ENCODE measurements at regions not wholly inside any gene's neighbourhood (a gene's known extent, or its start where the extent isn't known, plus 50 kb on each side); places are given as distances from the start of the nearest gene placed in this dataset.
"Not testable (repeated sequence)": the region's sequence is repeated elsewhere in the genome, so short reads cannot be mapped to it uniquely, and the experiment has no call there.

GRCh38 chr5:104016646-104017045 lies 454.1 kb upstream of the NUDT12 start:
- no peak overlapping the region for H3K27ac ChIP-seq
- H3K27me3 ChIP-seq, result no peaks in the 10 kb centered on the region
- no peak overlapping the region for H3K4me3 ChIP-seq
- TF ChIP-seq CTCF (IDR thresholded peaks at IDR 0.05), result no peak
- TF ChIP-seq POLR2A (IDR thresholded peaks at IDR 0.05), result no peak
- H3K4me1 ChIP-seq, result no peaks in the 10 kb centered on the region
- DNase-seq (no peak), ATAC-seq (no peak)
- H3K9me3 ChIP-seq, result peaks cover 0 to 23% (median 0%) of the 10 kb centered on the region in 12 donors
- H3K36me3 ChIP-seq, result no peaks in the 10 kb centered on the region
- 76 to 85% (median 82%) methylated on average over 3 of the region's 3 CpGs for WGBS, 4 donors
- intact Hi-C loops (cut with DNase I), result no loop called here

- no peak overlapping the region for H3K27ac ChIP-seq
- no peaks in the 10 kb centered on the region for H3K4me1 ChIP-seq
- ATAC-seq (no peak), DNase-seq (no peak)
- 27 to 42% (median 30%) methylated on average over 2 of the region's 2 CpGs for WGBS, 4 donors
- TF ChIP-seq POLR2A (IDR thresholded peaks at IDR 0.05), result no peak
- TF ChIP-seq CTCF (IDR thresholded peaks at IDR 0.05), result no peak
- no peaks in the 10 kb centered on the region for H3K27me3 ChIP-seq
- intact Hi-C loops (cut with DNase I), result no loop called here
- H3K9me3 ChIP-seq, result peaks cover 0 to 23% (median 0%) of the 10 kb centered on the region in 12 donors
- no peak overlapping the region for H3K4me3 ChIP-seq
- no peaks in the 10 kb centered on the region for H3K36me3 ChIP-seq
These were observed 453.2 kb upstream of the NUDT12 start for GRCh38 chr5:104015765-104016164.

- DNase-seq; intact Hi-C loops (cut with DNase I); H3K36me3 ChIP-seq; H3K27me3 ChIP-seq; H3K4me3 ChIP-seq; H3K9me3 ChIP-seq; ATAC-seq; H3K4me1 ChIP-seq; H3K27ac ChIP-seq: not testable (repeated sequence)
- WGBS, 4 donors, result 84 to 93% (median 88%) methylated on average over 4 of the region's 4 CpGs
These were observed 440.2 kb upstream of the NUDT12 start for GRCh38 chr5:104002783-104003182.

GRCh38 chr5:104001136-104001535 lies 438.5 kb upstream of the NUDT12 start:
- TF ChIP-seq CTCF (IDR thresholded peaks at IDR 0.05), result no peak
- no peak for TF ChIP-seq POLR2A (IDR thresholded peaks at IDR 0.05)
- 67 to 73% (median 69%) methylated on average over 2 of the region's 2 CpGs for WGBS, 4 donors
- no peak overlapping the region for H3K4me3 ChIP-seq
- no peaks in the 10 kb centered on the region for H3K4me1 ChIP-seq
- peaks cover 0 to 4% (median 0%) of the 10 kb centered on the region in 12 donors for H3K9me3 ChIP-seq
- H3K27ac ChIP-seq, result no peak overlapping the region
- DNase-seq, result no peak
- H3K36me3 ChIP-seq, result no peaks in the 10 kb centered on the region
- intact Hi-C loops (cut with DNase I), result no loop called here
- ATAC-seq, result no peak
- no peaks in the 10 kb centered on the region for H3K27me3 ChIP-seq

- no peak for ATAC-seq
These were observed 430.4 kb upstream of the NUDT12 start for GRCh38 chr5:103993031-103993430.

More at GRCh38 chr5:103993031-103993430, 430.4 kb upstream of the NUDT12 start:
- H3K9me3 ChIP-seq, result peaks cover 0 to 8% (median 0%) of the 10 kb centered on the region in 12 donors
- TF ChIP-seq POLR2A (IDR thresholded peaks at IDR 0.05), result no peak
- no peak for TF ChIP-seq CTCF (IDR thresholded peaks at IDR 0.05)
- H3K4me1 ChIP-seq, result no peaks in the 10 kb centered on the region
- intact Hi-C loops (cut with DNase I), result no loop called here
- no peaks in the 10 kb centered on the region for H3K36me3 ChIP-seq
- 29 to 55% (median 48%) methylated on average over 1 of the region's 1 CpG for WGBS, 4 donors
- H3K27me3 ChIP-seq, result no peaks in the 10 kb centered on the region
- no peak overlapping the region for H3K4me3 ChIP-seq
- no peak for DNase-seq
- H3K27ac ChIP-seq, result no peak overlapping the region
